Prostate gland (tissue), 2 donors: ENCODE measurements at regions not wholly inside any gene's neighbourhood (a gene's known extent, or its start where the extent isn't known, plus 50 kb on each side); places are given as distances from the start of the nearest gene placed in this dataset.

Source experiments
- DNase-seq: peaks from one replicate; pipeline ENCODE4 v3.0.0-alpha.2; 2019; ENCODE audit warnings: low spot score
- H3K27ac ChIP-seq, 2 donors: fragments of 200-600 bp; sonication (generic); 2 replicates each; pipeline ENCODE4 v1.5.1; 2017 to 2019
- H3K27me3 ChIP-seq: fragments of 200-600 bp; sonication (generic); replicated peaks from 2 replicates; pipeline ENCODE4 v1.5.1; 2019; ENCODE audit not compliant: insufficient read depth
- H3K36me3 ChIP-seq, 2 donors: fragments of 200-600 bp; sonication (generic); 1 replicate in 1 of 2; 2 replicates in 1 of 2; pipeline versions ENCODE4 v1.5.1 to v1.8.1; 2017 to 2019
- H3K4me1 ChIP-seq: fragments of 200-600 bp; sonication (generic); replicated peaks from 2 replicates; pipeline ENCODE4 v1.5.1; 2019
- H3K4me3 ChIP-seq, 2 donors: fragments of 200-600 bp; sonication (generic); 2 replicates each; pipeline ENCODE4 v1.5.1; 2017 to 2019
- H3K9me3 ChIP-seq: fragments of 200-600 bp; sonication (generic); 2 replicates; pipeline ENCODE4 v1.5.1; 2017
- POLR2A ChIP-seq: fragments of 450-650 bp; IDR thresholded peaks from one replicate; pipeline ENCODE4 v1.6.1; 2016; ENCODE audit warnings: antibody characterized with exemption, mild to moderate bottlenecking
- POLR2AphosphoS5 ChIP-seq: sonication (generic); formaldehyde crosslinking; IDR thresholded peaks from one replicate; pipeline ENCODE4 v1.6.1; 2017; ENCODE audit warnings: antibody characterized with exemption
- WGBS: methylation state at CpG from one replicate; pipeline ENCODE4 v1.1.5; 2018; 5-methylcytosine and 5-hydroxymethylcytosine counted together
- intact Hi-C: fragments of 100-400 bp; cut with DNase I; formaldehyde crosslinking; loops from one replicate; pipeline ENCODE4 v1.14.2; 2022
- TF ChIP-seq, protein P1 (sequence below), 4 experiments: fragments of 200-600 bp in 2 of 4; fragments of 450-650 bp in 2 of 4; sonication (generic) in 2 of 4; IDR thresholded peaks; 1 replicate in 3 of 4; 2 replicates in 1 of 4; pipeline ENCODE4 v1.5.1; 2016 to 2019; ENCODE audit warnings: antibody characterized with exemption in 4 of 4, mild to moderate bottlenecking in 2 of 4, moderate library complexity in 2 of 4

DNA sequence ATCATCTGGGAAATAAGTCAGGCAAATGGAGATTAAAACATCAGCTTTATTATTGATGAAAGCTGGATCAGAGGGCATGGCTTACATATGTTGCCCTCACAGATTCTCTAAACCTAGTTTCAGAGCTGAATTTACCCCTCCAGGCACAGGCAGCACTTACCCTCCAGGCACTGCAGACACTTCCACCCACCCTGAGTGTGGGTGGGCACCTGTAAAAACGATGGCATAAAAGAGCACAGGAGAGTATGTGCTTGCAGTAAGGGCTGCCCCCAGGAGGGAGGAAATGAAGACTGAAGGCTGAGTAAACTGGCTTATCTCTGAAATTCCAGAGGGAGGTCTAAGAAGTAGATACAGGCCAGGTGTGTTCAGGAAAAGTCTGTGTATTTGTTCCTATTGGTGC is 185.0 kb upstream of the HTR2A start:
- DNase-seq = no peak
- Histone ChIP-seq H3K4me1 (no peaks in the 10 kb centered on the region), H3K4me3 (no peak overlapping the region), H3K27ac (no peak overlapping the region), H3K27me3 (no peaks in the 10 kb centered on the region), H3K9me3 (no peaks in the 10 kb centered on the region), H3K36me3 (no peaks in the 10 kb centered on the region)
- intact Hi-C loops = no loop called here
- WGBS = 21% methylated on average over 1 of the region's 1 CpG
- no peak for TF ChIP-seq POLR2A
- TF ChIP-seq POLR2AphosphoS5 = no peak
- TF ChIP-seq, protein P1, sequence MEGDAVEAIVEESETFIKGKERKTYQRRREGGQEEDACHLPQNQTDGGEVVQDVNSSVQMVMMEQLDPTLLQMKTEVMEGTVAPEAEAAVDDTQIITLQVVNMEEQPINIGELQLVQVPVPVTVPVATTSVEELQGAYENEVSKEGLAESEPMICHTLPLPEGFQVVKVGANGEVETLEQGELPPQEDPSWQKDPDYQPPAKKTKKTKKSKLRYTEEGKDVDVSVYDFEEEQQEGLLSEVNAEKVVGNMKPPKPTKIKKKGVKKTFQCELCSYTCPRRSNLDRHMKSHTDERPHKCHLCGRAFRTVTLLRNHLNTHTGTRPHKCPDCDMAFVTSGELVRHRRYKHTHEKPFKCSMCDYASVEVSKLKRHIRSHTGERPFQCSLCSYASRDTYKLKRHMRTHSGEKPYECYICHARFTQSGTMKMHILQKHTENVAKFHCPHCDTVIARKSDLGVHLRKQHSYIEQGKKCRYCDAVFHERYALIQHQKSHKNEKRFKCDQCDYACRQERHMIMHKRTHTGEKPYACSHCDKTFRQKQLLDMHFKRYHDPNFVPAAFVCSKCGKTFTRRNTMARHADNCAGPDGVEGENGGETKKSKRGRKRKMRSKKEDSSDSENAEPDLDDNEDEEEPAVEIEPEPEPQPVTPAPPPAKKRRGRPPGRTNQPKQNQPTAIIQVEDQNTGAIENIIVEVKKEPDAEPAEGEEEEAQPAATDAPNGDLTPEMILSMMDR (IDR thresholded peaks at IDR 0.05) = no peak

DNA sequence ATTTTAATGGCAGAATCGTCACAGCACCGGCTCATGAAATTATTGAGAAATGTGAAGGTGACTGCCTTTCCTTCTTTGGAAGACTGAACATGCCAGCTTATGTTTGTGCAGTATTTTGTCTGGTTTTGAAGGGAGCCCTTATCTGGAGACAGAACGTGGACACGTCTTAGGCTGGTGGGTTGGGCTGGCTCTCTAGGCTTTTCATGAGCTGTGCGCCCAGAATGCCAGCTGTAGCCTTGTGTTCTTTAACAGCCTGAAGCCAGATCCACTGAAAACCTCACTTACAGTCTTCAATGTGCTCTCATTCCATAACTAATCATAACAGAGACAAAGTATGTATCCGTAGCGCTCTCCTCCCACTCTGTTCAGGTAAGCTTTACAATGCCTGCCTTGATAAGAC is 184.4 kb upstream of the HTR2A start:
- H3K4me3 ChIP-seq = no peak overlapping the region
- no peaks in the 10 kb centered on the region for H3K9me3 ChIP-seq
- H3K27me3 ChIP-seq = no peaks in the 10 kb centered on the region
- TF ChIP-seq POLR2A (no peak), POLR2AphosphoS5 (no peak)
- TF ChIP-seq, protein P1 (IDR thresholded peaks at IDR 0.05) = no peak
- no peak overlapping the region for H3K27ac ChIP-seq
- H3K36me3 ChIP-seq = no peaks in the 10 kb centered on the region
- intact Hi-C loops = no loop called here
- no peaks in the 10 kb centered on the region for H3K4me1 ChIP-seq
- whole genome bisulfite sequencing = 57% methylated on average over 7 of the region's 7 CpGs
- no peak for DNase-seq

DNA sequence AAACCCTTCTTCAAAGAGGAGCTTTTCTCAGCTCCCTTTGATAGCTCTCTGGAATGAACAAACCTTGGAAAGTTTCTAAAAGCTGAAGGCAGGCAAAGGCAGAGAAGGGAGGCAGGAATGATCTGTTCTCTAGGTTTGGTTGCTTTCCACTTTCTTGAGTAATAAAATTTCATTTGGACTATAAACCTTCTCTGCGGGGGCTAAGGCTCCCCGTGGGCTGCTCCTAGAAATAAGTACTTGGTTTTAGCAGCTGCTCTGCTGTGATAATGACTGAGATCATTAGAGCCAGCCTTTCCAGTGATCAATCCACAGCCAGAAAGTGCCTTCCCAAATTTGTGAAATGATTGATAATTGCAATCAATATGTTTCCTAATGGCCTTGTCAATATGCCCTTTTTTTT is 183.8 kb upstream of the HTR2A start:
- TF ChIP-seq POLR2AphosphoS5 (no peak), POLR2A (no peak)
- TF ChIP-seq, protein P1 (IDR thresholded peaks at IDR 0.05) = no peak
- no peaks in the 10 kb centered on the region for H3K27me3 ChIP-seq
- DNase-seq = no peak
- no peak overlapping the region for H3K27ac ChIP-seq
- H3K4me1 ChIP-seq = no peaks in the 10 kb centered on the region
- H3K4me3 ChIP-seq = no peak overlapping the region
- WGBS = 24% methylated on average over 2 of the region's 2 CpGs
- H3K9me3 ChIP-seq = no peaks in the 10 kb centered on the region
- no peaks in the 10 kb centered on the region for H3K36me3 ChIP-seq
- intact Hi-C loops = no loop called here

DNA sequence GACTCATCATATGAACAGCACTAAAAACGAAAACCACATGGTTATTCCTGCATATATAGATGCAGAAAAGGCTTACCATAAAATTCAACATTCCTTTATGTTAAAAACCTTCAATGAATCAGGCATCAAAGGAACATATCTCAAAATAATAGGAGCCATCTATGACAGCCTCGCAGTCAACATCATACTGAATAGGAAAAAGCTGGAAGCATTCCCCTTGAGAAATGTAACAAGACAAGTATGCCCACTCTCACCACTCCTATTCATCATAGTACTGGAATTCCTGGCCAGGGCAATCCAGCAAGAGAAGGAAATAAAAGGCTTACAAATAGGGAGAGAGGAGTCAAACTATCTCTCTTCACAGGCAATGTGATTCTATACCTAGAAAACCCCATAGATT is 179.6 kb upstream of the HTR2A start:
- Histone ChIP-seq H3K27me3 (no peaks in the 10 kb centered on the region), H3K27ac (no peak overlapping the region), H3K4me1 (no peaks in the 10 kb centered on the region), H3K9me3 (no peaks in the 10 kb centered on the region), H3K36me3 (no peaks in the 10 kb centered on the region), H3K4me3 (no peak overlapping the region)
- DNase-seq = no peak
- intact Hi-C loops = no loop called here
- 70% methylated on average over 2 of the region's 2 CpGs for WGBS
- no peak for TF ChIP-seq POLR2A
- TF ChIP-seq POLR2AphosphoS5 = no peak
- TF ChIP-seq, protein P1 (IDR thresholded peaks at IDR 0.05) = no peak

DNA sequence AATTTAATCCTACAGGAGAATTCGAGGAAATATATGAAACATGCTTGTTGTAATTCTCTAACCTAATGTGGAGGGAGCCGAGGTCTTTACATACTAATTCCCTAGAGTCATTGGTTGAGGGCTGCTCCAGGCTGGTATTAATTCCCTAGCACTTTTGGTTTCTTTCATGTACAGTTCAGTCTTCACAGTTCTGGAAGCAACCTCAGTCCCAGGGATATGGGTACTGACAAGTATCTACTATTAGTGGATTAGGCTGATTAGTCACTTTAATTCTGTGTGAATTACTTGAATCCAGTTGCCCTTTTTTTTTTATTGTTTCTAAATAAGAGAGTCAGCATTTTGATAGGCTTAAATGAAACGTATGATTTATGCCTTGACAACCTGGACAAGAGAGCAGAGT is 172.3 kb upstream of the HTR2A start:
- Histone ChIP-seq H3K27me3 (no peaks in the 10 kb centered on the region), H3K27ac (no peak overlapping the region), H3K4me1 (no peaks in the 10 kb centered on the region), H3K4me3 (no peak overlapping the region), H3K36me3 (no peaks in the 10 kb centered on the region), H3K9me3 (no peaks in the 10 kb centered on the region)
- 61% methylated on average over 3 of the region's 3 CpGs for WGBS
- TF ChIP-seq POLR2A (no peak), POLR2AphosphoS5 (no peak)
- TF ChIP-seq, protein P1 (IDR thresholded peaks at IDR 0.05) = no peak
- intact Hi-C loops = no loop called here
- DNase-seq = no peak
